ENCODE measurements at regions not wholly inside any gene's neighbourhood (a gene's known extent, or its start where the extent isn't known, plus 50 kb on each side); places are given as distances from the start of the nearest gene placed in this dataset.
"Not testable (repeated sequence)": the region's sequence is repeated elsewhere in the genome, so short reads cannot be mapped to it uniquely, and the experiment has no call there.

DNA sequence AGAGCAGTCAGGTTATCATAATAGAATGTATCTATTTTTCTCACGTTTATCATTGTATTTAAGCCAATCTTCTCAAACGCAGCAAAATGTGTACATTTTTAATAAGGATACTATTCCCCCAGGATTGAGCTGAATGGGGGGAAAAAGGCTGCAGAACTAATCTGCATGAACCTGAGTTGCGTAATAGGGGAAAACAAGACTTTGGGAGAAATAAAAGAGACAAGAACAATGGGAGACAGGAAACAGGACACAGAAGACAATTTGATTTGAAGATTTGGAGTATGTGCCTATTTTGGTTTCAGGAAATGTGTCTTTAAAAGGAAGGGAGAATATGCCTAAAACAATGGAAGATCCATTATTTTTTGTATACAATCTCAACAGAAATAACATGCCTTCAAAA is 844.5 kb downstream of the DIAPH3 start (continued):
- TF ChIP-seq POLR2AphosphoS5 (IDR thresholded peaks at IDR 0.05): no peak
- no peak for TF ChIP-seq TAF1 (IDR thresholded peaks at IDR 0.05; ENCODE audit: low read depth)

DNA sequence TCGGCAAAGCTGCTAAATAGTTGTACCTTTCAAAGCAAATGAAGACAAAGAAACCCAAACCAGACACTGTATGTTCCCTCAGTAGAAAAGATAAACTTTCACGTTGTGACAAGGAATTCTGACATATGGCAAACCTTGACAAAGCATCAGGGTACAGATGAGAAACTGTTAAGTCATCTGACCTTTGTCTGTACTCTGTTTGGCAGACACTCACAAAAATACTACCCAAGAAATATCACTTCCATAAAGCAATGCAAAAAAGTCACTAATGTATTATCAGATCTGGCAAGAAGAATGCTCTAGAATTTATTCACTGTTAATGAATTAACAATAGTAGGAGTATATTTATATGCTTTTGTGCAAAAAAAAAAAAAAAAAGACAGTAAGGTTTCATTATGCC is 843.7 kb downstream of the DIAPH3 start:
- H3K9ac ChIP-seq (ENCODE audit: low read length): no peak overlapping the region
- H3K79me2 ChIP-seq (replicated peaks; ENCODE audit: insufficient read depth, low read length): no peaks in the 10 kb centered on the region
- H3K9me3 ChIP-seq (ENCODE audit: low read length): no peaks in the 10 kb centered on the region
- H2AFZ ChIP-seq (ENCODE audit: low read depth, low read length): no peak overlapping the region
- no peak overlapping the region for H3K27ac ChIP-seq (ENCODE audit: low read length)
- H3F3A ChIP-seq (ENCODE audit: insufficient read depth, low read length, poor library complexity, severe bottlenecking): no peaks in the 10 kb centered on the region
- no peaks in the 10 kb centered on the region for H3K9me2 ChIP-seq (ENCODE audit: insufficient read depth, low read length)
- no peaks in the 10 kb centered on the region for H4K20me1 ChIP-seq (ENCODE audit: insufficient read depth)
- H3K27me3 ChIP-seq (ENCODE audit: insufficient read depth, low read depth, low read length): no peaks in the 10 kb centered on the region
- no peaks in the 10 kb centered on the region for H3K36me3 ChIP-seq (ENCODE audit: insufficient read depth, low read length)
- TF ChIP-seq, protein P1, sequence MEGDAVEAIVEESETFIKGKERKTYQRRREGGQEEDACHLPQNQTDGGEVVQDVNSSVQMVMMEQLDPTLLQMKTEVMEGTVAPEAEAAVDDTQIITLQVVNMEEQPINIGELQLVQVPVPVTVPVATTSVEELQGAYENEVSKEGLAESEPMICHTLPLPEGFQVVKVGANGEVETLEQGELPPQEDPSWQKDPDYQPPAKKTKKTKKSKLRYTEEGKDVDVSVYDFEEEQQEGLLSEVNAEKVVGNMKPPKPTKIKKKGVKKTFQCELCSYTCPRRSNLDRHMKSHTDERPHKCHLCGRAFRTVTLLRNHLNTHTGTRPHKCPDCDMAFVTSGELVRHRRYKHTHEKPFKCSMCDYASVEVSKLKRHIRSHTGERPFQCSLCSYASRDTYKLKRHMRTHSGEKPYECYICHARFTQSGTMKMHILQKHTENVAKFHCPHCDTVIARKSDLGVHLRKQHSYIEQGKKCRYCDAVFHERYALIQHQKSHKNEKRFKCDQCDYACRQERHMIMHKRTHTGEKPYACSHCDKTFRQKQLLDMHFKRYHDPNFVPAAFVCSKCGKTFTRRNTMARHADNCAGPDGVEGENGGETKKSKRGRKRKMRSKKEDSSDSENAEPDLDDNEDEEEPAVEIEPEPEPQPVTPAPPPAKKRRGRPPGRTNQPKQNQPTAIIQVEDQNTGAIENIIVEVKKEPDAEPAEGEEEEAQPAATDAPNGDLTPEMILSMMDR (IDR thresholded peaks at IDR 0.05; ENCODE audit: poor library complexity, severe bottlenecking): no peak
- TF ChIP-seq EP300 (conservative IDR thresholded peaks at IDR 0.05; ENCODE audit: poor library complexity, severe bottlenecking) (no peak), RAD21 (conservative IDR thresholded peaks at IDR 0.05) (no peak), MXI1 (conservative IDR thresholded peaks at IDR 0.05; ENCODE audit: poor library complexity, severe bottlenecking) (no peak), POLR2AphosphoS5 (IDR thresholded peaks at IDR 0.05) (no peak), SMC3 (conservative IDR thresholded peaks at IDR 0.05; ENCODE audit: poor library complexity) (no peak), TAF1 (IDR thresholded peaks at IDR 0.05; ENCODE audit: low read depth) (no peak), EZH2 (IDR thresholded peaks at IDR 0.05; ENCODE audit: borderline replicate concordance, insufficient read depth, low read length, poor library complexity, severe bottlenecking) (no peak)
- TF ChIP-seq, protein P2, sequence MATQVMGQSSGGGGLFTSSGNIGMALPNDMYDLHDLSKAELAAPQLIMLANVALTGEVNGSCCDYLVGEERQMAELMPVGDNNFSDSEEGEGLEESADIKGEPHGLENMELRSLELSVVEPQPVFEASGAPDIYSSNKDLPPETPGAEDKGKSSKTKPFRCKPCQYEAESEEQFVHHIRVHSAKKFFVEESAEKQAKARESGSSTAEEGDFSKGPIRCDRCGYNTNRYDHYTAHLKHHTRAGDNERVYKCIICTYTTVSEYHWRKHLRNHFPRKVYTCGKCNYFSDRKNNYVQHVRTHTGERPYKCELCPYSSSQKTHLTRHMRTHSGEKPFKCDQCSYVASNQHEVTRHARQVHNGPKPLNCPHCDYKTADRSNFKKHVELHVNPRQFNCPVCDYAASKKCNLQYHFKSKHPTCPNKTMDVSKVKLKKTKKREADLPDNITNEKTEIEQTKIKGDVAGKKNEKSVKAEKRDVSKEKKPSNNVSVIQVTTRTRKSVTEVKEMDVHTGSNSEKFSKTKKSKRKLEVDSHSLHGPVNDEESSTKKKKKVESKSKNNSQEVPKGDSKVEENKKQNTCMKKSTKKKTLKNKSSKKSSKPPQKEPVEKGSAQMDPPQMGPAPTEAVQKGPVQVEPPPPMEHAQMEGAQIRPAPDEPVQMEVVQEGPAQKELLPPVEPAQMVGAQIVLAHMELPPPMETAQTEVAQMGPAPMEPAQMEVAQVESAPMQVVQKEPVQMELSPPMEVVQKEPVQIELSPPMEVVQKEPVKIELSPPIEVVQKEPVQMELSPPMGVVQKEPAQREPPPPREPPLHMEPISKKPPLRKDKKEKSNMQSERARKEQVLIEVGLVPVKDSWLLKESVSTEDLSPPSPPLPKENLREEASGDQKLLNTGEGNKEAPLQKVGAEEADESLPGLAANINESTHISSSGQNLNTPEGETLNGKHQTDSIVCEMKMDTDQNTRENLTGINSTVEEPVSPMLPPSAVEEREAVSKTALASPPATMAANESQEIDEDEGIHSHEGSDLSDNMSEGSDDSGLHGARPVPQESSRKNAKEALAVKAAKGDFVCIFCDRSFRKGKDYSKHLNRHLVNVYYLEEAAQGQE (IDR thresholded peaks at IDR 0.05; ENCODE audit: borderline replicate concordance): no peak
- H3K4me3 ChIP-seq (ENCODE audit: low read length): no peak overlapping the region
- H3K4me2 ChIP-seq (ENCODE audit: low read length): no peak overlapping the region

DNA sequence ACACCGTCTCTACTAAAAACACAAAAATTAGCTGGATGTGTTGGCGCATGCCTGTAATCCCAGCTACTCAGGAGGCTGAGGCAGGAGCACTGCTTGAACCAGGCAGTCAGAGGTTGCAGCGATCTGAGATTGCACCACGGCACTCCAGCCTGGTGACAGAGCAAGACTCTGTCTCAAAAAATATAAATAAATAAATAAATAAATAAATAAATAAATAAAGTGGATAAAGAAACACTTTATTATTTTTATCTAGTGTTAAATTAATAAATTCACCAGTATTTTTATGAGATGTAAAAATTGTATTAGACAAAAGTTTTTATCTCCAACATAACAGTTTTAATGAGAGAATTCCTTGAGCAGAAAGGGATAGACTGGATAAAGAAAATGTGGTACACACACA is 839.3 kb downstream of the DIAPH3 start:
- not testable (repeated sequence) for H3K4me2 ChIP-seq (ENCODE audit: low read length); H3F3A ChIP-seq (ENCODE audit: insufficient read depth, low read length, poor library complexity, severe bottlenecking); H3K9me3 ChIP-seq (ENCODE audit: low read length); H3K36me3 ChIP-seq (ENCODE audit: insufficient read depth, low read length); H3K27ac ChIP-seq (ENCODE audit: low read length); H3K79me2 ChIP-seq (replicated peaks; ENCODE audit: insufficient read depth, low read length); H4K20me1 ChIP-seq (ENCODE audit: insufficient read depth); H3K9ac ChIP-seq (ENCODE audit: low read length); H3K27me3 ChIP-seq (ENCODE audit: insufficient read depth, low read depth, low read length); H3K9me2 ChIP-seq (ENCODE audit: insufficient read depth, low read length); H2AFZ ChIP-seq (ENCODE audit: low read depth, low read length); H3K4me3 ChIP-seq (ENCODE audit: low read length)
